SK-N-SH treated with all-trans-retinoic acid at 6 μM for 48 hours (cell line): ENCODE measurements at regions not wholly inside any gene's neighbourhood (a gene's known extent, or its start where the extent isn't known, plus 50 kb on each side); places are given as distances from the start of the nearest gene placed in this dataset.

Source experiments
- CSDC2 ChIP-seq: fragments of 250-450 bp; sonication (Bioruptor Pico); IDR thresholded peaks from 2 replicates; pipeline ENCODE4 v1.5.0; 2020; ENCODE audit warnings: mild to moderate bottlenecking, moderate library complexity
- CSRNP3 ChIP-seq: fragments of 250-450 bp; sonication (Bioruptor Pico); IDR thresholded peaks from 2 replicates; pipeline ENCODE4 v1.5.1; 2021; ENCODE audit warnings: mild to moderate bottlenecking, moderate library complexity
- OSR1 ChIP-seq: fragments of 250-450 bp; sonication (Bioruptor Pico); IDR thresholded peaks from 2 replicates; pipeline ENCODE4 v1.8.0; 2022; ENCODE audit warnings: moderate library complexity, mild to moderate bottlenecking, inconsistent platforms
- PATZ1 ChIP-seq: fragments of 250-450 bp; sonication (Bioruptor Pico); IDR thresholded peaks from 2 replicates; pipeline ENCODE4 v1.8.0; 2020; ENCODE audit warnings: mild to moderate bottlenecking, moderate library complexity, borderline replicate concordance
- POU6F1 ChIP-seq: fragments of 250-450 bp; sonication (Bioruptor Pico); IDR thresholded peaks from 2 replicates; pipeline ENCODE4 v1.8.0; 2021; ENCODE audit warnings: low read depth, mild to moderate bottlenecking, moderate library complexity, borderline replicate concordance
- PPARA ChIP-seq: fragments of 250-450 bp; sonication (Bioruptor Pico); IDR thresholded peaks from 2 replicates; pipeline ENCODE4 v1.5.0; 2020; ENCODE audit warnings: mild to moderate bottlenecking, borderline replicate concordance
- RARB ChIP-seq: fragments of 250-450 bp; sonication (Bioruptor Pico); IDR thresholded peaks from 2 replicates; pipeline ENCODE4 v1.8.0; 2021; ENCODE audit warnings: mild to moderate bottlenecking, moderate library complexity
- SNAI2 ChIP-seq: fragments of 250-450 bp; sonication (Bioruptor Pico); IDR thresholded peaks from 2 replicates; pipeline ENCODE4 v1.5.0; 2020; ENCODE audit warnings: mild to moderate bottlenecking, moderate library complexity
- TSHZ2 ChIP-seq: fragments of 250-450 bp; sonication (Bioruptor Pico); IDR thresholded peaks from 2 replicates; pipeline ENCODE4 v1.5.0; 2020; ENCODE audit warnings: mild to moderate bottlenecking, moderate library complexity
- ZFP3 ChIP-seq: fragments of 250-450 bp; sonication (Bioruptor Pico); IDR thresholded peaks from 2 replicates; pipeline ENCODE4 v1.5.0; 2020; ENCODE audit warnings: mild to moderate bottlenecking, moderate library complexity
- ZFP30 ChIP-seq: fragments of 450-650 bp; formaldehyde crosslinking; IDR thresholded peaks from 2 replicates; pipeline ENCODE4 v1.5.0; 2022; ENCODE audit warnings: mild to moderate bottlenecking, moderate library complexity
- ZNF70 ChIP-seq: fragments of 450-650 bp; formaldehyde crosslinking; IDR thresholded peaks from 2 replicates; pipeline ENCODE4 v1.5.0; 2020; ENCODE audit warnings: mild to moderate bottlenecking, moderate library complexity
- ZNF8 ChIP-seq: fragments of 450-650 bp; formaldehyde crosslinking; IDR thresholded peaks from 2 replicates; pipeline ENCODE4 v1.5.0; 2020; ENCODE audit warnings: mild to moderate bottlenecking, moderate library complexity

GRCh38 chr12:64951944-64952343 lies 127.5 kb downstream of the TBC1D30 start:
- no peak for TF ChIP-seq ZFP30
- no peak for TF ChIP-seq ZFP3 (CRISPR knock-in tag)
- TF ChIP-seq TSHZ2 (CRISPR knock-in tag), result no peak
- TF ChIP-seq CSRNP3 (CRISPR knock-in tag), result no peak
- no peak for TF ChIP-seq OSR1 (CRISPR knock-in tag)
- no peak for TF ChIP-seq SNAI2 (CRISPR knock-in tag)
- TF ChIP-seq PATZ1 (CRISPR knock-in tag), result no peak
- no peak for TF ChIP-seq RARB
- no peak for TF ChIP-seq POU6F1 (CRISPR knock-in tag)
- no peak for TF ChIP-seq CSDC2 (CRISPR knock-in tag)
- no peak for TF ChIP-seq ZNF70 (CRISPR knock-in tag)
- no peak for TF ChIP-seq PPARA
- TF ChIP-seq ZNF8 (CRISPR knock-in tag), result no peak
